22Rv1 (cell line): ENCODE measurements at regions not wholly inside any gene's neighbourhood (a gene's known extent, or its start where the extent isn't known, plus 50 kb on each side); places are given as distances from the start of the nearest gene placed in this dataset.

Source experiments
- CTCF ChIP-seq: fragments of 450-650 bp; IDR thresholded peaks from 2 replicates; pipeline ENCODE4 v1.5.1; 2017; ENCODE audit warnings: mild to moderate bottlenecking
- ZFX ChIP-seq: fragments of 450-650 bp; IDR thresholded peaks from 2 replicates; pipeline ENCODE4 v1.6.1; 2017; ENCODE audit warnings: antibody characterized with exemption, borderline replicate concordance

GRCh38 chr17:72304859-72305258, 184.0 kb downstream of the SOX9 start:
- TF ChIP-seq CTCF (no peak), ZFX (no peak)
